Occipital lobe (tissue), 1 donor: ENCODE measurements at regions not wholly inside any gene's neighbourhood (a gene's known extent, or its start where the extent isn't known, plus 50 kb on each side); places are given as distances from the start of the nearest gene placed in this dataset.

Experiments
- DNase-seq: peaks from one replicate; lab custom pipeline; 2025; lab: John Stamatoyannopoulos, UW

DNA sequence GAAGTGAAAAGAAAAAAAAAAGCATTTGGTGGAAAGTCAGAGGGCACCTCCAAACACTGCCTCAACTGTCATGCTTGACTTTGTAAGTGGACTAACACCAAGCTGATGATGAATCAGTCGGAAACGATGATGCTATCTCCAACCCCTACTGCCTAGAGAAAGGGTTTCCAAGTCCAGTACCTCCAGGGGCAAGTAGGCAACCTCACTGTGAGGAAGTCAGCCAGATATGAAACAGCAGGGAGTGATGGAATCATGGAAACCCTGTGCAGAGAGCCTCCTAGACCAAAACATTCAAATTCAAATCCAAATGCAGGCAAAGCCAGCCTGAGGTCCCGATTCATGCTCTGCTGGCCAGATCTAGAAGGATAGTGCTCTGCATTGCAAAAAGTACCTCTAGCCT, 100.9 kb upstream of the SERP2 start:
- no peak for DNase-seq

DNA sequence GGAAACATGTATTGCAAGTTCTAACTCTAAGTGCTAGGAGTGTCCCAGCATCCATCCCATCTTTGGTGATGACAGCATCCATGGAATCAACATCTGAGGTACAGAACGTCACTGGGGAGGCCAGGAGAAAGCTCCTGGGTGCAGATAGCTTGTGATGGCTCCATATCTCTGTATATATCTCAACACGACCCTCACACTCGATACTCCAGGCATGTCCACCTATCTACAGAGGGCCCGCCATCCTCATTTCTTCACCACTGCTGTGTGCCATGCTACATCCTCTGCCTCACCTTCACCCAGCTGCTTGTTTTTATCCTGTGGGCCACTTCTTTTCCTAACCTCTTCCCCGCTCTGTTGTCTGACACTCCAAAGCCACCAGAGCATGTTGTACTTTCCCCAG, 100.4 kb upstream of the SERP2 start:
- DNase-seq = no peak

DNA sequence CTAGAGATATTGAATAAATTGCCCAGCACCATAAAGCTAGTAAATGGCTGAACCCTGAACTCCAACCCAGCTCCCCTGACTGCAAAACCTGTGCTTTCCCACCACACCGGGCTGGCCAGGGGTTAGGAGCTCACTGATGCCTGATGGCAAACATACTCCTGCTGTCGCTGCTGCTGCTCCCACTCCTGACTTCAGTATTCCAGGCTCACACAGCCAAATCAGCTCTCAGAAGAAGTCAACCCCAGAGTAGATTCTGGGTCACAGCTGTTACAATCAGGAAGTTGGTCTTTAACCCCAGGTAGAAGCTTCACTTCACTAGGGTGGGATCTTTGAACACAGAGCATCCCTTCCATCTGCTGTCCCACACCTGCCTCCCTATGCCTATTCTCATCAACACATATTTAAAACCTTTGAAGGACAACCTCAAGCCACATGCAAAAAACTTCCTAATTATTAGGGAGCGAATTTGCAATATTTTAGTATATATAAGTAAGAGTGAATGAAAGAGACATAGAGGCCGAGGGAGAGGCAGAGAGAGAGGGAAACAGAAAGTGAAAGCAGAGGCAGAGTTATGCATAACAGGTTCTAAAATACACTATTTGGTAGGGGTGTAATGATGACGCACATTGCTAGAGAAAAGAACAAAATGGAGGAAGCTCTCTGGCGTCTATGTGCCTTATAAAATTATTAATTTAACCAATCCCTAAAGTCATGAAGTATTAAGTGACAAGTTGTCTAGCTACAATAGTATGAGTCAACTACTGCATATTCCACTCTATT, 99.4 kb upstream of the SERP2 start:
- no peak for DNase-seq

DNA sequence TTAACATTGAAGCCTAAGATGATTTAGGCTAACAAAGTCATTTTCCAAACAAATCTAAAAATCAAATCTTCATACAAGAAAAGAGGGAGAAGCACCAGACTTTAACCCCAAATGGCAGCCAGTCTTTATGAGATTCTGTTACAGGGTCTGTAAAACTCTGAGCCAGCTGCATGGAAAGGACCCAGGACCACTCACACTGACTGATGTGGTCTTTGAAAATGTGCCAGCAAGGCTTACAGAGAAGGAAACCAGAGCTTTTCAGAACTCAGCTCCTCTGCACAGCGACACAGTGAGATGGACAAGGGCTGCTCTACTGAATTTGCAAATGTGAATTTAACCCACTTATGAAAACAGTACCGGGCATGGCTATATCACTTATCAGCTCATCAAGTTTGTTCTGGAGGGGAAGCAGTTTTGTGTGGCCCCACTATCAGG, 98.8 kb upstream of the SERP2 start:
- no peak for DNase-seq

DNA sequence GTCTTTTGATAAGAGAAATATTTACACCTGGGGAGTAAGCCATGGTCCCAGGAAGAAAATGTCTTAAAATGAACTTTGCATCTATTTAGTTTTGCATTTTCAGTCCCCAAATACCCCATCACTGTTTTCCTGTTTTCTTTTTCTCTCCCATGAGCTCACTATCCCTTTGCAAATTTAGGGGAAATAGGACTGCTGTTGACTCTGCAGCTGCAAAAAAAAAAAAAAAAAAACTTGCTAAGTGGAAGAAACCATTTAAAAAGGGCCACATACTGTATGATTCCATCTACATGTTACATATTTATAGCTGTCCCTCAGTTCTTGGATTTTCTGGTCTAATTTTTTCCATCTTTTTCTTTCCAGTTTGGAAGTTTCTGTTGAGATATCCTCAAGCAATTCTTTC, 98.2 kb upstream of the SERP2 start:
- no peak for DNase-seq

DNA sequence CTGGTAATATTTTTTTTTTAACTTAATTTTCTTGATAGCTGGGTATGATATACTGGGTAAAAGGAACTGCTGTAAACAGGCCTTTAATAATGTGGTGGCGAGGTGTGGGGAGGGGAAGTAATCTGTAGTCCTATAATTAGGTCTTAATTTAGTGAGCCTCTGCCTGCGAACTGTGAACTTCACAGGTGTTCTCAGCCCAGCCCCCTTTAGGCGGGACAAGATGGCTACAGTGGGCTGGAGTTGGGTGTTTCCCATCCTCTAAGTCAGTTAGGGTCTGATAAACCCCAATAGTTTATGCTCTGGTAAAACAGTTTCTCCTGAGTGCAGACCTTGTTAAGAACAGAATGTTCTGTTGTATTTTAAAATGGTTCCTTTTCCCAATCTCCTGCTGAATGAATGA, 97.6 kb upstream of the SERP2 start:
- no peak for DNase-seq

DNA sequence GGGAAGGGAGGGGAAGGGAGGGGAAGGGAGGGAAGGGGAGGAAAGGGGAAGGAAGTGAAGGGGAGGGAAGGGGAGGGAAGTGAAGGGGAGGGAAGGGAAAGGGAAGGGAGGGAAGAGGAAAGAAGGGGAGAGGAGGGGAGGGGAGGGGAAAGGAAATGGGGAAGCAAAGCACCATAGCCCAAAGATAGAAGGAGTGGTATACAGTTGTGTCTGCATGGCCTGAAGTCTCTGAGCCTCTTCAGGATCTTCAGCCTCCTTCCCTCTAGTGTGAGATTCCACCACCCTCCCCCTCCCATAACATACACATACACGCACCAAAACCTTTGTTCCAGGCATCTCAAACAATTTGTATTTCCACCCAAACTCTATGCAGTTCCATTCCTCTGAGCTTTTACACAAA, 96.2 kb upstream of the SERP2 start:
- DNase-seq = no peak

DNA sequence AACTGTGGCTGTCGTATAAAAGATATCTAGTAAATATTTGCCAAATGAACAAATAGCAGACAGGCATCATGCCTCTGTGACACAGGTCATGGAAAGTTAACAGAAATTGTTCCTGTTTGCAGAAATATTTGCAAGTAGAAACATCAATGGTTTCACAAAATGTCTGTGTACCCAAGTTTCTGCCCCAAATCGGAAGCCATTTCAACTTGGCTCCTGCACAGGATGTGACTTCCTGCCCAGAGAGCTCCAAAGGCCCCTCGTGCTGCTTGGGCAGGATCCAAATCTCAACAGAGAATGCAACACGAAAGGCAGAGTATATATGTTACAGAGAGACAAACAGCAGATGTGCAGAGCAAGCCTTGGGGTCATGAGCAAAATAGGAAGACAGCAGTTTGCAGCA, 95.5 kb upstream of the SERP2 start:
- DNase-seq = no peak

DNA sequence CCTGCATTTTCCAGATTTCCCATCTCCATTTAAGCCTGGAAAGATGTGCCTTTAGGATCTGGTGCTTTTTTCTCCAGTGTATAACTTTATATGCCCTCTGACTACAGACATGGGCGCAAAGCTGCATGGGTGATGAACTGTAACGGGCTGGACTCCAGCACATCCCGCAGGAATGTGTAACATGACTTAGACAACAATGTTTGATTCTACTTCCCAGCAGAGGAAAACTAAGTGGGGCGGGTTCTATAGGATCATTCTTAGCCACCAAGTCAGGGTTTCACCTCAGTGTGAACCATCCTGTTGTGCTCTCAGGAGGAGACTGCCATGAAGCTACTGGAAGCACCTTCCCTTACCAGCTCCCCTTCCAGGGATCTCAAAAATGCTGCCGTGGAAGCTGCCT, 93.2 kb upstream of the SERP2 start:
- no peak for DNase-seq

DNA sequence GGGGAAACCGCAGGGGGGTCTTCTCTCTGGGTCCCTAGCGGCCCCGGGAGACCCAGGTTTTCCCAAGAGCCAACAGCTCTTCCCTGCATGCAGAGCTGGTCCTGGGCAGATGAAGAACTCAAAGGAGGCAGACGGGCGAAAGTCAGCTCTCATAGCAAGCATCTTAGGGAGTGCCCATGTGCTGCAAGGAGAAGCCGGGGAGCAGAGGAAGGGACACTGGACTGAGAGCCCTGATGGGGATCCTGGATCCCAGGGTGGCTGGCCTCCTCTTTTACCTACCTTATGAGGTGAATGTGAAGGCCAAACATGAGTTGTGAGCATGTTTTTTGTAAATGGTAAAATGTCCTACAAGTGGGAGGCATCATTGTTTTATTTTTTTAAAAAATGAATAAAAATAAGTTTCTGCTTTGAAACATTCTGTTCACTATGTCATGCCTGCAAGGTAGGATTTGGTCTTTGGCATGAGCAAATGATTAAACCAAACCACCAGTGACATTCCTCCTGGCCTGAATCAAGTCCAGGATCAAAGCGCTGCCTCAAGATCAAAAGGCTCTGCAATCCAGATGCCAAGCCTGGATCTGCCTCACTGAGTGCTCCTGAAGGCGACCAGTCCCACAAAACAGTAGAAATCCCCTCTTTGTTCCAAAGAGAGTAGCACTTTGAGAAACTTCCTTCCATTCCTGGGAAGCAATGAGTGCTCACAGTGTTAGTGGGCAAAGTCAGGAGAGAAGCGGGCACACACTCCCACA, 92.2 kb upstream of the SERP2 start:
- no peak for DNase-seq

DNA sequence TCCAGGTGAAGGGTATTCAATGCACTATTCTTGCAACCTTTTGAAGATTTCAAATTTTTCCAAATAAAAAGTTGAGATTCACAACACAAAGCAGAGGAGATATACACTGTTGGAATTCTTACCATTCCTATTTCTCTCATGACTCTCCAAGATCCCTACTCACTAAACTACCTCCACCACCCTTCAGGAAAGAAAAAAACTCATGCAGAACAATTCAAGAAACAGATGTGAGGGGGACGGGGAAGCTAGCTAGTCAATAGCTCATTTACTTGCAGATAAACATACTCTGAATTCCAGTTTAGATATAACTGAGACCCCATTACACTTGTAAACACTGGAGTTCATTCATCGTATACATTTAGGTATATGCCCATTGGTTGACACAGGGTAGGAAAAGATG, 90.0 kb upstream of the SERP2 start:
- no peak for DNase-seq

DNA sequence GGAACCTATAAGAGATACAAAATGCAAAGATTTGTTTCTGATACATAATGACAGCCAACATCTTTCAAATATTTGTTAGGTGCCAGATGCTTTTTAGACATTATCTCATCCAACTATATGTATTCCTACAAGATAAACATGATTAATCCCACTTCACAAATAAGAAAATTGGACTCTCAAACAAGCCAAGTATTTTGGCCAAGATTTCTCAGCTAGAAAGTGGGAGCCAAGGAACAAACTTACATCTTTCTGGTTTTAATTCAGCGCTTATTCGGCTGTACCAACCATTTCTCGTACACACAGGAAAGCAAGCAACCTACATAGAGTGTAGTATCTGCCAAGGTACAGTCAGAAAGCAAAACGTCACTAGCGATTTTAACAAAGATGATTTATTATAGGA, 85.7 kb upstream of the SERP2 start:
- no peak for DNase-seq

DNA sequence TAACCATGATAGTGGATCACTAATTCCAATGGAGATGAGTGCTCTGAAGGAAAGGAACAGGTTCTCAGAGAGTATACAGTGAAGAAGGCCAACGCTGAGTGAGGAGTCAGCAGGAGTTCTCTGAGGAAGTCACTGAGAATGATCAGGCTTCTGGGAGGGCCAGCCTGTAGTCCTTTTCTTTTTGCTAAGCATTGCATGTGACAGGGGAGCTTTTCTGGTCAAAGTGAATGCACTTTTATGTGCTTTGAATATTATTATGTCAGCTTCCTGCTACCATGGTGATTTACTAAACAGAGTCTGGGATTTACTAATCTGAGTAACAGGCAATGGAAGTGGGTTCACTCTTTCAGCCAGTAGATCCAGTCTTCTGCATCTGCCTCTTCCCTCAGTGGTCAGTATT, 81.1 kb upstream of the SERP2 start:
- DNase-seq = no peak

DNA sequence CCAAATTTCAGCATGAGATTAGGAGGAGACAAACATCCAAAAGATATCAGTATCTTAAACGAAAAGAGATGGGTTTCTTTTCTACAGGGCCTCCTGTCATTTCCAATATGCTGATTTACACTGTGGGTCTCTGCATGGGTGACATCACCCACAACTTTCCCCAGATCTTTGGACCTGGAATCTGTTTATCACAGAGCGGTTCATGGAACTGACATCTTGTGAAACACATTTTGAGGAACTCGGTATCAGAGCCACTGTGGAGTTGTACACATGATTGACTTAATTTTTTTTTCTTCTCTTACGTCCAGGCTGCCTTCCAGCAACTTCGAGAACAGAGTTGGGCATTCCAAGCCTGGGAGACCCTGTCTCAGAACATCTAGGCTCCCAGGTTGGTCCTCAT, 80.2 kb upstream of the SERP2 start:
- DNase-seq = no peak

DNA sequence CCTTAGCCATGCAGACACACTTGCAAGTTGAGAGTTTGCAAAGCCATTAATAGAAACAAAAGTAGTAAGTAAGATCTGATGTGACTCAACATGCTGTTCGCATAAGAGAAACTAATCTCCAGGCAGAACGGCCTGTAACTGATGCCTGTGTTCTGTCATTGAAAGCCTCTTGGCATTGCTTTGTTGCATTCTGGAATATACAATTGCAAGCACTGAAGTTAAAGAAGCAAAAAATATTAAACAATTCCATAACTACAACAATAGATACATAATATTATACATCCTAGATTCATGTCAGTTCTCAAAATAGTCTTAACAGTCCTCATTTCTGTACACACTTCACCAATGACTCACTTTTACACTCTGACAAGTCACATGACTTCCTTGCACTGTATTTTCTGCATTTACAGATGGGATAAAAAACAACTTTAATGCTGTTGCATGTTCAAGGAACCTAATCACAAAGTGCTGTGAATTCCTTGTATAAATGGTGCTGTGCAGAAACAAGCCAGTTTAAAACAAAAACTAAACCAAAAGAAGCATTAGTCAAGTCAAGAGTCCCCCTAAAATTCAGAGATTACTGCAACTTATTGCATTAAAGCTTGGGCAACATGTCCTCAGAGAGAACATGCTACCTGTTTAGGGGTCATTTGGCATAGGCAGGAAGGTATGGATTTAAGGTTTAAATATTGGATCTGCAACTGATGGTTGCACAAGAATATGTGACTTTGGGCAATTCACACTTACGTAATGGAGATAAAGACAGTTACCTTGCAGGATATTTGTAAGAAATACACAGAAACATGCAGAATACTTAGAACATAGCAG, 79.5 kb upstream of the SERP2 start:
- no peak for DNase-seq

DNA sequence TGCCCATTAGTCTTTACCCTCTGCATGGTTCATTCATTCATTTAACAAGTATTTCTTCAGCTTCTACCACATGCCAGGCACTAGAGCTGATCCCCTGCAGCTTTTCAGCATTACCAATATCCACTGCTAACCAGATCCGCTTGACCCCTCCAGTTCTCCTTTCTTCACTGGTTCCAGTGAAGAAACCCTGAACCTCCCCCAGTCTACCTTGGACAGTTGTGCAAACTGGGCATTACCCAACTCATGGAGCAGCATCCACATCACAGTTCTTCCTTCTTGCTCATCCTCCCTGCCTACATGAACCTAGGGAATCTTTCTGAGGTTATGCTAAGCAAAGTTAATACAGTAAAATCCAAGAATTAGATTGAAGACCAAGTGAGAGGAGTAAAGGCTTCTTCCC, 78.7 kb upstream of the SERP2 start:
- no peak for DNase-seq

DNA sequence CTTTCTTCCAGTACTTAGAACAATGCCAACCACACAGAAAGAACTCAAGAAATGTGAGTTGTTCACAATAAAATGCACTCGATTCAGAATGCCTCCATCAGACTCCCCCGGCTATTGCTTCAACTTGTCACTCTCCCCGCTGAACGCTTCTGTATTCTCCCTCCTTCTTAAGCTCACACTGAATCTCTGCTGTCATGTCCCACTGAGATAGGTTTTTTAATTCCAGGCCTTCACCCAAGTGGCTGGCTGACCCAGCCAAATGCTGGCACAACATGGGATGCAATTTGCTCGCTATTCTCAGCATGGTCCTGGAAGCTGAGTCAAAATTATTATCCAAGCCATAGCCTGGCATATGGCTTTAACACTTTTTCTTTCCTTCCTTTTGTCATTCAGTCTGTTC, 76.8 kb upstream of the SERP2 start:
- DNase-seq = no peak

DNA sequence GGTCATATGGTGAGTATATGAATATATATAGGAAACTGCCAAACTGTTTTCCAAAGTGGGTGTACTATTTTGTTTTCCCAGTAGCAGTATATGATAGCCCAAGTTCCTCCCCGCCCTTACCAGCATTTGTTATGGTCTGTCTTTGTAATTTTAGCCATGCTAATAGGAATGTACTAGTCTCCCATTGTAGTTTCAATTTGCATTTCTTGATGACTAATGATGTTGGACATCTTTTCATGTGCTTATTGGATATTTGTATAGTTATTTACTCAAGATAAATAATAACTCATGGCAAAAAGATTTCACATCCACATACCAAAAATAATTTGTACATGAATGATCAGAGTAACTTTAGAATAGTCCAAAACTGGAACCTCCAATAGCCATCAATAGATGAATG, 75.3 kb upstream of the SERP2 start:
- no peak for DNase-seq

DNA sequence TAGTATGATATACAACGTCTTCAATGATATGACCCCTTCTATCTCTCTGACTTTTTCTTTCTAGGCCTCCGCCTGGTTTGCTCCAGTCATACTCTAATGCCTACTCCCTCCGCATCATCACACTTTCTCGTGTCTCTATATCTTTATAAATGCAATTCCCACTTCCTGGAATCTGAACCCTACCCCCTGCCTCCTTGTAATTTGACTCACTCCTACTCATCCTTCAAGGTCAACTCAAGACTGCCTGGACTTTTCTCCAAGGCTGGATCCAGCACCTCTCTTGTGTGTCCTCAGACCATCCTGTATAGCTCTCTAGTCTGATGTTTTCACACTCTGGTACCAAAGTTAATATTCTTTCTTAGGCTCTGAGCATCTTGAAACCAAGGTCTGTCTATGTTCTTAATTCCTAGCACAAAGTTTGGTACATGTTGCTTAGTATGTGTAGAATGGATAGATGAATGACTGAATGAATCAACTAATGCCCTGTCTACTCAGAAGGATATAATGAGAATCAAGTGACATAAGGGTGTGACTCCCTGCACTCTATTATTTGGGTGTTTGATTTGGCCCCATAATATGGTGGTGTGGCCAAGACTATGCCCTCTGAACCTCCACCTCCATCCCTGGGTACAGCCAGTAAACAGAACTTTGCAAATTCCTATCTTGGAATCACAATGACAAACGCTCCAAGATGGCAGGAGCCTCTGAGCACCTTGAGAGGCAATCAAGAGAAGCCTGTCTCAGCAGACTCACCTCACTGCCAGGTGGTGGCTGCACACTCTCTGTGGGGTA, 74.3 kb upstream of the SERP2 start:
- DNase-seq = no peak

DNA sequence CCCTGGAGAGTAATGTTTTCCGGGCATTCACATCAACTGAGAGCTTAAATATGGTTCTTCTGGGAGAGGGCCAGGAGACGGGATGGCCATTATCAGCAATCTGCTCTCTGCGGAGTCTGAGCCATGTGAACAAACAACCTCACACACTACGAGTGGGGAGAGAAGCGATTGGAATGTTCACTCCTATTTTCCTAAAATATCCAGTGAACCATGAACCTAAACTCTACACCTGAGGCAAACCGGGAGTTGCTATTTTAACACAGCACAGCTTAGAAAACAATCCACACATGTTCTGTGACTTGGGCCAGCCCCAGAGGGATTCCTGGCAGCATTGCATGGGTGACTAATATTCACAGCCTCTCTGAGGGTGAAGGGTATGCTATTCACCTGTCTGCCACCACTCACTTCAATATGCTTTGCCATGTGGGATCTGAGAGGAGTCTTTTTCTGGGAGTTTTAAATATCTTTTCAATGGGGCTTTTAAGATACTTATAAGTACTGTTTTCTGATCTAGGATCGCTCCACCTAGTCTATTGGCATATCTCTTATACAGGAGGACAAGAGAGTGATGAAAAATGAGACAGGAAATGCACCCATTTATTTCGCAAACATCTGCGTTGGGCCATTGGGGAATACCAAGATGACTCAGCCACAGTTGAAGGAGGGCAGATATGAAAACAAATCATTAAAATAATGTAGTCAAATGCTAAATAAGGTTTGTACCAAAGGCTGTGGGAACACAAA, 72.6 kb upstream of the SERP2 start:
- no peak for DNase-seq

DNA sequence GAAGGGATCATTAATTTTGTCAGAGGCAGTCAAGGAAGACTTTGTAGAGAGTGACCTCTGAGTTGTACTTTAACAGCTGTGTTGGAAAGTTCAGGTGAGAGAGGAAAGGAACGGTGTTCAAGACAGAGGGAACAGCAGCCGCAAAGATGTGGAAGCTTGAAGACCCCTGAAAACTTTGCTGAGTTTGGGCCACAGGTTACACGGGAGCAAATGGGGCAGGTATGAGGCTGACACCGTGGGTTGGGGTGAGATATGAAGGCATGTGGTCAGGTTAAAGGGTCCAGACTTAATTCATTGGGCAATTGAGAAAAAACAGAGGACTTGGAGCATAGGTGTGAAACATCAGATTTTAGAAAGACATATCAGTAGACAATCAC, 72.0 kb upstream of the SERP2 start:
- DNase-seq = no peak
